ENCODE measurements at regions not wholly inside any gene's neighbourhood (a gene's known extent, or its start where the extent isn't known, plus 50 kb on each side); places are given as distances from the start of the nearest gene placed in this dataset.

GRCh38 chr4:79842162-79842561 is 230.9 kb downstream of the ANTXR2 start:
- no peaks in the 10 kb centered on the region for H3K27me3 Mint-ChIP-seq (ENCODE audit: low read depth, unreplicated experiment)
- FAIRE-seq = no peak
- H3K4me2 ChIP-seq (ENCODE audit: low read length) = no peak overlapping the region
- no peaks in the 10 kb centered on the region for H3K9me3 ChIP-seq (ENCODE audit: insufficient read depth, low read depth, low read length)
- H3K27me3 ChIP-seq (ENCODE audit: insufficient read depth, low read length) = no peaks in the 10 kb centered on the region
- H3K9ac ChIP-seq (ENCODE audit: low read length) = no peak overlapping the region
- H3K36me3 Mint-ChIP-seq (ENCODE audit: low read depth, unreplicated experiment) = no peaks in the 10 kb centered on the region
- H3K4me3 ChIP-seq (ENCODE audit: insufficient read depth, low read depth, low read length) = no peak overlapping the region
- H3K9me3 Mint-ChIP-seq (ENCODE audit: unreplicated experiment) = peaks cover 3% of the 10 kb centered on the region
- no peak for DNase-seq (ENCODE audit: low read depth)
- H3K27ac ChIP-seq (ENCODE audit: low read depth, low read length) = no peak overlapping the region
- no peak for TF ChIP-seq CTCF (IDR thresholded peaks at IDR 0.05; ENCODE audit: insufficient read depth, low read depth, low read length)
- TF ChIP-seq EZH2 (IDR thresholded peaks at IDR 0.05; ENCODE audit: insufficient read depth, low read length) = no peak
- no peaks in the 10 kb centered on the region for H3K4me1 Mint-ChIP-seq (ENCODE audit: low read depth, unreplicated experiment)
- no peaks in the 10 kb centered on the region for H4K20me1 ChIP-seq (ENCODE audit: insufficient read depth, low read length)
- H2AFZ ChIP-seq (ENCODE audit: low read depth, low read length) = no peak overlapping the region
- H3K27ac Mint-ChIP-seq (ENCODE audit: unreplicated experiment) = no peak overlapping the region
- no peaks in the 10 kb centered on the region for H3K36me3 ChIP-seq (ENCODE audit: insufficient read depth, low read length)
- H3K4me3 Mint-ChIP-seq (ENCODE audit: unreplicated experiment) = no peak overlapping the region
- no peaks in the 10 kb centered on the region for H3K79me2 ChIP-seq (ENCODE audit: insufficient read depth, low read length)
- H3K4me1 ChIP-seq (ENCODE audit: insufficient read depth, low read length) = no peaks in the 10 kb centered on the region

GRCh38 chr4:79833857-79834256 is 239.2 kb downstream of the ANTXR2 start:
- Mint-ChIP-seq H3K27me3 (ENCODE audit: low read depth, unreplicated experiment) (no peaks in the 10 kb centered on the region), H3K27ac (ENCODE audit: unreplicated experiment) (no peak overlapping the region), H3K36me3 (ENCODE audit: low read depth, unreplicated experiment) (no peaks in the 10 kb centered on the region), H3K9me3 (ENCODE audit: unreplicated experiment) (no peaks in the 10 kb centered on the region), H3K4me1 (ENCODE audit: low read depth, unreplicated experiment) (no peaks in the 10 kb centered on the region), H3K4me3 (ENCODE audit: unreplicated experiment) (no peak overlapping the region)
- FAIRE-seq (no peak), DNase-seq (ENCODE audit: low read depth) (no peak)
- no peaks in the 10 kb centered on the region for H3K4me1 ChIP-seq (ENCODE audit: insufficient read depth, low read length)
- no peaks in the 10 kb centered on the region for H3K9me3 ChIP-seq (ENCODE audit: insufficient read depth, low read depth, low read length)
- H3K79me2 ChIP-seq (ENCODE audit: insufficient read depth, low read length) = no peaks in the 10 kb centered on the region
- H3K4me2 ChIP-seq (ENCODE audit: low read length) = no peak overlapping the region
- no peaks in the 10 kb centered on the region for H3K27me3 ChIP-seq (ENCODE audit: insufficient read depth, low read length)
- H2AFZ ChIP-seq (ENCODE audit: low read depth, low read length) = no peak overlapping the region
- H3K27ac ChIP-seq (ENCODE audit: low read depth, low read length) = no peak overlapping the region
- TF ChIP-seq CTCF (IDR thresholded peaks at IDR 0.05; ENCODE audit: insufficient read depth, low read depth, low read length) (no peak), EZH2 (IDR thresholded peaks at IDR 0.05; ENCODE audit: insufficient read depth, low read length) (no peak)
- H3K9ac ChIP-seq (ENCODE audit: low read length) = no peak overlapping the region
- no peaks in the 10 kb centered on the region for H3K36me3 ChIP-seq (ENCODE audit: insufficient read depth, low read length)
- no peak overlapping the region for H3K4me3 ChIP-seq (ENCODE audit: insufficient read depth, low read depth, low read length)
- H4K20me1 ChIP-seq (ENCODE audit: insufficient read depth, low read length) = no peaks in the 10 kb centered on the region

- Histone ChIP-seq H4K20me1 (ENCODE audit: insufficient read depth, low read length) (no peaks in the 10 kb centered on the region), H3K27me3 (ENCODE audit: insufficient read depth, low read length) (no peaks in the 10 kb centered on the region), H3K4me1 (ENCODE audit: insufficient read depth, low read length) (no peaks in the 10 kb centered on the region), H3K27ac (ENCODE audit: low read depth, low read length) (no peak overlapping the region), H3K4me3 (ENCODE audit: insufficient read depth, low read depth, low read length) (no peak overlapping the region), H3K4me2 (ENCODE audit: low read length) (no peak overlapping the region), H2AFZ (ENCODE audit: low read depth, low read length) (no peak overlapping the region), H3K9me3 (ENCODE audit: insufficient read depth, low read depth, low read length) (no peaks in the 10 kb centered on the region), H3K36me3 (ENCODE audit: insufficient read depth, low read length) (no peaks in the 10 kb centered on the region), H3K79me2 (ENCODE audit: insufficient read depth, low read length) (no peaks in the 10 kb centered on the region), H3K9ac (ENCODE audit: low read length) (no peak overlapping the region)
- FAIRE-seq = no peak
- TF ChIP-seq CTCF (IDR thresholded peaks at IDR 0.05; ENCODE audit: insufficient read depth, low read depth, low read length) (no peak), EZH2 (IDR thresholded peaks at IDR 0.05; ENCODE audit: insufficient read depth, low read length) (no peak)
- Mint-ChIP-seq H3K9me3 (ENCODE audit: unreplicated experiment) (no peaks in the 10 kb centered on the region), H3K27me3 (ENCODE audit: low read depth, unreplicated experiment) (no peaks in the 10 kb centered on the region), H3K36me3 (ENCODE audit: low read depth, unreplicated experiment) (no peaks in the 10 kb centered on the region), H3K4me1 (ENCODE audit: low read depth, unreplicated experiment) (no peaks in the 10 kb centered on the region), H3K27ac (ENCODE audit: unreplicated experiment) (no peak overlapping the region), H3K4me3 (ENCODE audit: unreplicated experiment) (no peak overlapping the region)
- DNase-seq (ENCODE audit: low read depth) = peak; percentile 12
Measured at GRCh38 chr4:79831701-79832514, 241.1 kb downstream of the ANTXR2 start.

Data from astrocyte (in vitro differentiated cells and primary cell).